ENCODE measurements at regions not wholly inside any gene's neighbourhood (a gene's known extent, or its start where the extent isn't known, plus 50 kb on each side); places are given as distances from the start of the nearest gene placed in this dataset.

- TF ChIP-seq POLR2A (IDR thresholded peaks at IDR 0.05; ENCODE audit: low read depth, low read length) (no peak), POLR2AphosphoS5 (IDR thresholded peaks at IDR 0.05; ENCODE audit: low read depth, low read length) (no peak), TAF1 (IDR thresholded peaks at IDR 0.05; ENCODE audit: low read depth, low read length) (no peak)
Measured at GRCh38 chr10:29838539-29838938, 203.8 kb upstream of the SVIL start.

All from GM12891 (cell line).